ENCODE measurements at regions not wholly inside any gene's neighbourhood (a gene's known extent, or its start where the extent isn't known, plus 50 kb on each side); places are given as distances from the start of the nearest gene placed in this dataset.

- no peak for DNase-seq
Measured at GRCh38 chr11:116093481-116094270, 589.5 kb upstream of the CADM1 start.

GRCh38 chr11:116093065-116093464 is 588.9 kb upstream of the CADM1 start:
- DNase-seq: no peak

GRCh38 chr11:116086426-116086825 is 582.2 kb upstream of the CADM1 start:
- no peak for DNase-seq

- DNase-seq: no peak
Measured at GRCh38 chr11:116085031-116085635, 580.9 kb upstream of the CADM1 start.

GRCh38 chr11:116084511-116084910 is 580.3 kb upstream of the CADM1 start:
- DNase-seq: no peak

GRCh38 chr11:116082256-116082655 is 578.0 kb upstream of the CADM1 start:
- no peak for DNase-seq

GRCh38 chr11:116079580-116079979 is 575.4 kb upstream of the CADM1 start:
- DNase-seq: no peak

- no peak for DNase-seq
Measured at GRCh38 chr11:116078101-116078591, 573.9 kb upstream of the CADM1 start.

- no peak for DNase-seq
Measured at GRCh38 chr11:116077092-116077491, 572.9 kb upstream of the CADM1 start.

GRCh38 chr11:116073854-116074837 is 569.9 kb upstream of the CADM1 start:
- no peak for DNase-seq

- no peak for DNase-seq
Measured at GRCh38 chr11:116072601-116073410, 568.6 kb upstream of the CADM1 start.

- DNase-seq: no peak
Measured at GRCh38 chr11:116072133-116072532, 567.9 kb upstream of the CADM1 start.

- DNase-seq: no peak
Measured at GRCh38 chr11:116071241-116071640, 567.0 kb upstream of the CADM1 start.

GRCh38 chr11:116070520-116070919 is 566.3 kb upstream of the CADM1 start:
- DNase-seq: no peak

GRCh38 chr11:116066777-116067176 is 562.6 kb upstream of the CADM1 start:
- no peak for DNase-seq

- DNase-seq: no peak
Measured at GRCh38 chr11:116065986-116066385, 561.8 kb upstream of the CADM1 start.

- DNase-seq: no peak
Measured at GRCh38 chr11:116065191-116065895, 561.1 kb upstream of the CADM1 start.

- DNase-seq: no peak
Measured at GRCh38 chr11:116062490-116063171, 558.4 kb upstream of the CADM1 start.

GRCh38 chr11:116062129-116062489 is 557.9 kb upstream of the CADM1 start:
- no peak for DNase-seq

- DNase-seq: no peak
Measured at GRCh38 chr11:116061322-116061721, 557.1 kb upstream of the CADM1 start.

GRCh38 chr11:116059919-116060318 is 555.7 kb upstream of the CADM1 start:
- no peak for DNase-seq
